Suppressor macrophage treated with lipopolysaccharide for 1 hour (primary cell): ENCODE measurements at regions not wholly inside any gene's neighbourhood (a gene's known extent, or its start where the extent isn't known, plus 50 kb on each side); places are given as distances from the start of the nearest gene placed in this dataset.
"Not testable (repeated sequence)": the region's sequence is repeated elsewhere in the genome, so short reads cannot be mapped to it uniquely, and the experiment has no call there.

ENCODE experiments used
- DNase-seq, 3 donors: peaks; one replicate each; pipeline ENCODE4 v3.0.0-alpha.2; 2020 to 2022

DNA sequence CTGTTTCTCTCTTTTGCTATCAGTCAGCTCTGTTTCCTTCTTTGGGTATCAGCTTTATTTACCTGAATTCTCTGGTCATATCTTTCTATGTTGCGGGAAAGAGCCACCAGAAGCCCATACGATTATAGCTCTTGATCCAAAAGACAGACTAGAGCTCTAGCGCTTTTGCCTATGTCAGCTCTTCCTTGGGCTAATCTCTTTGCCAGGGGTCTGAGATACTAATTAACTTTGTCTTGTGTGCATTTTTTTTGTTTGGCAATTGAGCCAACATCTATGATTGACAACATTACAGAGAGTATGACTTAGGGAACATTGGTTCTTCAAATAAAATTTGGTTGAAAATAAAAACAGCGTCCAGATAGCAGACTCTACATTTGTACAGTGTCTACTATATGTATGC, 603.0 kb downstream of the KCTD16 start:
- no peak for DNase-seq

GRCh38 chr5:144771802-144772201, 601.1 kb downstream of the KCTD16 start:
- no peak for DNase-seq

DNA sequence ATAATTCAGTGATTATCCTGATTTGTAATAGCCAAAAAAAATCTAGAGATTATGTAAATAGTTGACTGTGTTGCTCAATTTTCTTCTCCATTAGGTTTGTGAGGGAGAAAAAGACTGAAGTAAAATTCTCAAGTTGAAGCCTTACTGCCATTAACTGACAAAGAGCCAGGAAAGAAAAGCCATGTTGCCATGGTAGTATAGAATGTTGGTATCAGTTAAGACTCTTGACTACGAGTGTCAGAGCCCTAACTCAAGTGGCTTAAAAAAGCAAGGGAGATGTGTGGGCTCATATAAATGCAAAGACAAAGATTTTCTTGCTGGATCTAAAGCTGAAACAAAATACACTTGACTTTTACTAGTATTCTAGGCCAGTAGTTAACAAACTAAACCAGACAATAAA, 571.7 kb downstream of the KCTD16 start:
- no peak for DNase-seq

- no peak for DNase-seq
Measured at GRCh38 chr5:144731786-144732185, 561.1 kb downstream of the KCTD16 start.

DNA sequence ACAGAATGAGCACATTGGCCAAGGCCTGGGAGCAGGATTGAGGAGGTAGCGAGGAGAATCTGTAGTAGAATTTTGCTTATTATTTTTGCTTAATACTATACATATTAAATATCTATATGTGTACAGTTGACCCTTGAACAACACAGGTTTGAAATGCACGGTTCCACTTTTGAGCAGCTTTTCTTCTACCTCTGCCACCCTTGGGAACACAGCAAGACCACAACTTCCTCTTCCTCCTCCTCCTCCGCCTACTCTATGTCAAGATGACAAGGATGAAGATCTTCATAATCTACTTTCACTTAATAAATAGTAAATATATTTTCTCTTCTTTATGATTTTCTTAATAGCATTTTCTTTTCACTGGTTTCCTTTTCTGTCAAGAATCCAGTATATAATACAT, 541.4 kb downstream of the KCTD16 start:
- no peak for DNase-seq

DNA sequence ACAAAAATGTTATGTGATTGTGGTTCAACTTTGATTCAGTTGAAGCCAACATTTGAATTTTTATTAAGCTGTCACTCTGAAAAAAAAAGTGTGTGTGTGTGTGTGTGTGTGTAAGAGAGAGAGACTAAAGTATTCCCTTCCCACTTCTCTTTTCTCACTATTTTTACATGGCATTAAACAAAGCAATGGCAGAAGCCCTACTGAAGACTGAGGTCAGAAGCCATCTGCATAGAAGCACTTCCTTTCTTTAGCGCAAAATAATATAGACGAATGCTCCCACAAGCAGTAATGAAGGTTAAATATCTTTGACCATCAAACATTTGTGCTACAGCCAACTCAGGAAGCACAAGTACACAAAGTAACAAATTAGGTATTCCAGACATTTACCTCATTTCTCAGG, 540.5 kb downstream of the KCTD16 start:
- DNase-seq, result no peak

GRCh38 chr5:144710637-144711036, 540.0 kb downstream of the KCTD16 start:
- DNase-seq, result no peak

DNA sequence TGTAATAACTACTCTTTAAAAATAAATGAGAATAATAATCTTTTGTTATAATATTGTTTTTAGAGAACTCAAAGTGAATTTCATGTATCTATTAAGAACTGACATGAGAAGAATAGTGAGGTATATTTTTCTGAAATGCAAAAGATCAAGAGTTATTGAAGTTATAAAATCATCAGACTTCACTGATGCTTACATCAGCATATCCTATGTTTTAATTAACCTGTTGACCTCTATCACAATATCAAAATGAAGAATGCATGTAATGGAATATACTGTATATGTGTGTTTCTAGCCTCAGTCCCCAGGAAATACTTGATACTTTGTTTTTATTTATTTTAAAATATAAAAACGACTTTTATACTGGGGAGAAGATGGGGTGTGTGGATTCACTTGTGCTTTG, 533.1 kb downstream of the KCTD16 start:
- no peak for DNase-seq

DNA sequence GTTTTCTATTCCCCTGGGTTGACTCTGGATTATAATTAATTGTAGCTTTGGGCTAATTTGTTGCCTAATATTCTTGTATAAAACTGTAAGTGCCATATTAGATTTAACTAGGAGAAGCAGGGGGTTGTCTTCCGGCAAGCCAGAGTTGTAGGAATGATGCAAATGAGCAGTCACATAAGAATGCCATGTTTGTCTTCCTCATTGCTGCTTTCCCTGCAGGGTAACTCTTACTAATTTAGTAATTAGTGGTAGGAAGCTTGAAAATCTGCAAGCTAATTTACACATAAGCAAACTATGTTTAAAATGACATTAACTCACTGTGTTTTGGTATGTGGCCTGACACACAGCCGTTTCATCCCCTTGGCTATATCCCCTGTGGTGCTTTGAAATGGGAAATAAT, 527.8 kb downstream of the KCTD16 start:
- DNase-seq, result no peak

- DNase-seq, result no peak
Measured at GRCh38 chr5:144697847-144698262, 527.2 kb downstream of the KCTD16 start.

DNA sequence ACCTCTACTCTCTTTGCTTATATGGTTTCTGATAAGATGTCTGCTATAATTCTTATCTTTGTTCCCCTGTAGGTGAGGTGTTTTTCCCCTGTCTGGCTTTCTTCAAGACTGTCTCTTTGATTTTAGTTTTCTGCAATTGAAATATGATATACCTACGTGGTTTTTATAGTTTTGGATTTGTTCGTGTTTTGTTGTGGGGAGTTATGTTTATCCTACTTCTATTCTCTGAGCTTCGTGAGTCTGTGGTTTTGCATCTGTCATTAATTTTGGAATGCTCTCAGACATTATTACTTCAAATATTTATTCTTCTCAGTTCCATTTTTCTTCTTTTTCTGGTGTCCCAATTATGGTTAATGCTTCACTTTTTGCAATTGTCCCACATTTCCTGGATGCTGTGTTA, 521.3 kb downstream of the KCTD16 start:
- no peak for DNase-seq

DNA sequence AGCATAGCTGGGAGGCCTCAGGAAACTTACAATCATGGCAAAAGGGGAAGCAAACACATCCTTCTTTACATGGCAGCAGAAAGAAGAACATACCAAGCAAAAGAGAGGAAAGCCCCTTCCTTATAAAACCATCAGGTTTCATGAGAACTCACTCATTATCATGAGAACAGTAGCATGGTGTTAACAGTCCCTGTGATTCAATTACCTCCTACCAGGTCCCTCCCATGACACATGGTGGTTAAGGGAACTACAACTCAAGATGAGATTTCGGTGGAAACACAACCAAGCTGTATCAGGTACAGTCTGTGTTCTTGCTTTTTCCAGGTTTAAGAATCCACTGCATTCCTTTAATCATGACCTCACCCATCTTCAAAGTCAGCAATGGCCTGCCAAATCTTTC, 514.2 kb downstream of the KCTD16 start:
- DNase-seq, result no peak

DNA sequence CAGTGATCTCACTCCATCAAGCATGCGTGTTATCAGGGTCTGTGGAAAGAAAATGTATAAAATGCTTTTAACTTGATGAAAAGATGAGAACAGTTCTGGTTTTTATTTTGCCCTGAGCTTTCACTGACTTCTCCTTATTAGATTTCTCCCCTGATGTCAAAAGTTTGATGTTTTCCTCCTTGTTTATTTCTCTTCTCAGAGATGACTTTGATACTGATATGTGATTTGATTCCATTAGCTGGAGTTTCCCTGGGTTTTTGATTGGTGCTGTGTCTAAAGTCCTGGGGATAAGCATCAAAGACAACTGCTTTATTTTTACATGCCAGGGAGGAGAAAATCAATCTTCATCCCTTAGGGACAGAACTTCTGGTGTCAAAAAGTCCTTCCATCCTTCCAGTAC, 510.0 kb downstream of the KCTD16 start:
- DNase-seq, result no peak

GRCh38 chr5:144671066-144671465, 500.4 kb downstream of the KCTD16 start:
- DNase-seq, result no peak

DNA sequence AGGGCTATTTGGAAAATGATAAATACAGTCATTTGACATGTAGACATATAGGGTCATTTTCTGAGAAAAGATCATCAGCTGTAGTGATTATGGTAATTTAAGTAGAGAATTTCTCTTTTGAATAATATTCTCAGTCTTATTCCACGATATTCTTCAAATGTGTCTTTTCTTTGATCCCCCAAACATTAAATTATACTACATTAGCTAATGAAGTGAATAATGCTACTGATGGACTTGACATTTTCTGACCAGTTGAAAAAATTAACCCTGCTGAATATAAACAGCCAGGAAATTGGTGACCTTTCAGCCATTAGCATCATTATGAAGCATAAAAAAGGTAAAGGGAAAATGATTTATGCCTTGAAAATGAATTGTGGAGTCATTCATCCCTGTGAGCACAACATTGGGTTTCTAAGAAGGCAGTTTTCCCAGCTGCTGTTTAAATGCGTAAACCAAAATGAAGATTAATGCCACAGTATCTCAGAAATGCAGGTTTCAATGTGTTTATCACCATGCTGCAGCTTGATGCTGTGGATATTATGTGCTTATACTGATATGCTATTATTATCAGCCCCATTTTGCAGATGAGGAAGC, 489.1 kb downstream of the KCTD16 start:
- no peak for DNase-seq

- DNase-seq, result no peak
Measured at GRCh38 chr5:144644317-144644716, 473.6 kb downstream of the KCTD16 start.

GRCh38 chr5:144638787-144639186, 468.1 kb downstream of the KCTD16 start:
- DNase-seq, result no peak

DNA sequence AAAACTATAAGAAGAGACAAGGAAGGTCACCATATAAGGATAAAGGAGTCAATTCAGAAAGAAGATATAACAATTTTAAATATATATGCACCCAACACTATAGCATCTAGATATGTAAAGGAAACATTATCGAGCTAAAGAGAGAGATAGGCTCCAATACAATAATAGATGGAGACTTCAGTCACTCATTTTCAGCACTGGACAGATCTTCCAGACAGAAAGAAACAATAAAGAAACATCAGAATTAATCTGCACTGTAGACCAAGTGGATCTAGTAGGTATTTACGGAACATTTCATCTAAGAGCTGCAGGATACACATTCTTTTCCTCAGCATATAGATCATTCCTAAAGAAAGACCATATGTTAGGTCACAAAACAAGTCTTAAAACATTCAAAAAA, 463.5 kb downstream of the KCTD16 start:
- DNase-seq, result no peak

DNA sequence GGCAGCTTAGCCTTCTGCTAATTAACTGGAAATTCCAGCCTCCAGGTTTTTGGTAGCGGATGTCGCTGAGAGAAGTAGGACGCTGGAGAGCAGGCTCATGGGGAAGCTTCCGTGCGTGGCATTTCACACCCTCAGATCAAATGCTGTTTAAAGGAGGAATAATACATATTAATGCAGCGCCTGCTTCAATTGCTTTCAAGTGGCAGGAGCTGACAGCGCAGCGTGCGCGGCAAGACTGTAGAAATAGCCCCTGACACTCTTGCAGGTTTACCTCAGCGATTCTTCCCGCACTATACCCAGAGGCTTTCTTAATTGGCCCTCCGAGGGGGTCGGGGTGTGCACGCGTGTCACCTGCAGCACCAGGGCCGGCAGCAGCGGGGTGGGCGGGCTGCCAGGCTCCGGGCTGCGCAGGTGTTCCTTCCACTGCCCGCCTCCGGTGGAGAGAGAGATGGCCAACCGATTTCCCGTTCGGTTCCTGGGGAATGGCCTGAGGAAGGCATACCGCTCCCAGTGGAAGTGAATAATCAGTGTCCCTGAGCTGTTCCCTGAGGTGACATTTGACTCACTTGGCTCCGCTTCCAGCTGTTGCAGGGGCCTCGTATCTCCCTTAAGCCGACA, 427.9 kb downstream of the KCTD16 start:
- DNase-seq, result no peak

- no peak for DNase-seq
Measured at GRCh38 chr5:144596517-144596916, 425.8 kb downstream of the KCTD16 start.

- no peak for DNase-seq
Measured at GRCh38 chr5:144594919-144595318, 424.2 kb downstream of the KCTD16 start.

DNA sequence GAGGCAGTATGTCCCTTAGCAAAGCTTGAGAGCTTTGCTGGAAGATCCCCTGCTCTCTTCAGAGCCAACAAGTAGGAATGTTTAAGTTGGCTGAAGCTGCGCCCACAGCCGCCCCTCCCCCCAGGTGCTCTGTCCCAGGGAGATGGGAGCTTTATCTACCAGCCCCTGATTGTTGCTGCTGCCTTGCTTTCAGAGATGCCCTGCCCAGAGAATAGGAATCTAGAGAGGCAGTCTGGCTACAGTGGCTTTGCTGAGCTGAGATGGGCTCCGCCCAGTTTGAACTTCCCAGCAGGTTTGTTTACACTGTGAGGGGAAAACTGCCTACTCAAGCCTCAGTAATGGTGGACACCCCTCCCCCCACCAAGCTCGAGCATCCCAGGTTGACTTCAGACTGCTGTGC, 423.6 kb downstream of the KCTD16 start:
- DNase-seq, result not testable (repeated sequence)

- no peak for DNase-seq
Measured at GRCh38 chr5:144585681-144586080, 415.0 kb downstream of the KCTD16 start.

- no peak for DNase-seq
Measured at GRCh38 chr5:144583541-144584449, 413.1 kb downstream of the KCTD16 start.
